ENCODE measurements at regions not wholly inside any gene's neighbourhood (a gene's known extent, or its start where the extent isn't known, plus 50 kb on each side); places are given as distances from the start of the nearest gene placed in this dataset.
A peak's percentile ranks its signal among the peaks of the same experiment; 100 is the strongest.

- Mint-ChIP-seq H3K4me3 (ENCODE audit: unreplicated experiment) (no peak overlapping the region), H3K4me1 (ENCODE audit: unreplicated experiment) (peaks cover 37% of the 10 kb centered on the region), H3K36me3 (ENCODE audit: unreplicated experiment) (peaks cover 4% of the 10 kb centered on the region), H3K27me3 (ENCODE audit: unreplicated experiment) (no peaks in the 10 kb centered on the region), H3K27ac (ENCODE audit: unreplicated experiment) (no peak overlapping the region), H3K9me3 (ENCODE audit: unreplicated experiment) (peaks cover 5% of the 10 kb centered on the region)
- DNase-seq (ENCODE audit: extremely low spot score, unreplicated experiment) = no peak
- no peak for TF ChIP-seq CTCF (IDR thresholded peaks at IDR 0.05)
Observed at GRCh38 chr6:100262086-100262485, 202.6 kb downstream of the SIM1 start.

- no peaks in the 10 kb centered on the region for H3K27me3 Mint-ChIP-seq (ENCODE audit: unreplicated experiment)
- H3K36me3 Mint-ChIP-seq (ENCODE audit: unreplicated experiment) = peaks cover 4% of the 10 kb centered on the region
- H3K4me1 Mint-ChIP-seq (ENCODE audit: unreplicated experiment) = peaks cover 31% of the 10 kb centered on the region
- H3K9me3 Mint-ChIP-seq (ENCODE audit: unreplicated experiment) = peaks cover 5% of the 10 kb centered on the region
- H3K4me3 Mint-ChIP-seq (ENCODE audit: unreplicated experiment) = no peak overlapping the region
- H3K27ac Mint-ChIP-seq (ENCODE audit: unreplicated experiment) = no peak overlapping the region
- DNase-seq (ENCODE audit: extremely low spot score, unreplicated experiment) = no peak
- TF ChIP-seq CTCF (IDR thresholded peaks at IDR 0.05) = no peak
Observed at GRCh38 chr6:100261486-100261885, 203.2 kb downstream of the SIM1 start.

- TF ChIP-seq CTCF (IDR thresholded peaks at IDR 0.05) = no peak
- Mint-ChIP-seq H3K27me3 (ENCODE audit: unreplicated experiment) (no peaks in the 10 kb centered on the region), H3K4me1 (ENCODE audit: unreplicated experiment) (peaks cover 23% of the 10 kb centered on the region), H3K9me3 (ENCODE audit: unreplicated experiment) (peaks cover 5% of the 10 kb centered on the region), H3K27ac (ENCODE audit: unreplicated experiment) (no peak overlapping the region), H3K4me3 (ENCODE audit: unreplicated experiment) (no peak overlapping the region), H3K36me3 (ENCODE audit: unreplicated experiment) (peaks cover 4% of the 10 kb centered on the region)
- no peak for DNase-seq (ENCODE audit: extremely low spot score, unreplicated experiment)
Observed at GRCh38 chr6:100260584-100260983, 204.1 kb downstream of the SIM1 start.

- Mint-ChIP-seq H3K27me3 (ENCODE audit: unreplicated experiment) (no peaks in the 10 kb centered on the region), H3K36me3 (ENCODE audit: unreplicated experiment) (peaks cover 4% of the 10 kb centered on the region), H3K9me3 (ENCODE audit: unreplicated experiment) (peaks cover 5% of the 10 kb centered on the region), H3K4me1 (ENCODE audit: unreplicated experiment) (peaks cover 19% of the 10 kb centered on the region), H3K4me3 (ENCODE audit: unreplicated experiment) (no peak overlapping the region), H3K27ac (ENCODE audit: unreplicated experiment) (no peak overlapping the region)
- no peak for TF ChIP-seq CTCF (IDR thresholded peaks at IDR 0.05)
- no peak for DNase-seq (ENCODE audit: extremely low spot score, unreplicated experiment)
Observed at GRCh38 chr6:100259865-100260264, 204.9 kb downstream of the SIM1 start.

- Mint-ChIP-seq H3K36me3 (ENCODE audit: unreplicated experiment) (peaks cover 4% of the 10 kb centered on the region), H3K27ac (ENCODE audit: unreplicated experiment) (peak overlapping the region; percentile 77), H3K4me3 (ENCODE audit: unreplicated experiment) (no peak overlapping the region), H3K27me3 (ENCODE audit: unreplicated experiment) (no peaks in the 10 kb centered on the region), H3K4me1 (ENCODE audit: unreplicated experiment) (peaks cover 19% of the 10 kb centered on the region), H3K9me3 (ENCODE audit: unreplicated experiment) (peaks cover 5% of the 10 kb centered on the region)
- no peak for TF ChIP-seq CTCF (IDR thresholded peaks at IDR 0.05)
- DNase-seq (ENCODE audit: extremely low spot score, unreplicated experiment) = no peak
Observed at GRCh38 chr6:100258752-100259151, 206.0 kb downstream of the SIM1 start.

Measured in osteocyte (in vitro differentiated cells).